HL-60 (cell line): ENCODE measurements at regions not wholly inside any gene's neighbourhood (a gene's known extent, or its start where the extent isn't known, plus 50 kb on each side); places are given as distances from the start of the nearest gene placed in this dataset.

Experiments used
- DNase-seq, 2 experiments: peaks; one replicate each; pipeline ENCODE4 v3.0.0-alpha.2; 2010 to 2020; ENCODE audit warnings: low read depth in 1 of 2, low spot score in 1 of 2
- H3K27ac ChIP-seq: fragments of 250-450 bp; sonication (Bioruptor Pico); replicated peaks from 2 replicates; pipeline ENCODE4 v1.5.1; 2020; ENCODE audit warnings: mild to moderate bottlenecking, moderate library complexity
- H3K27me3 ChIP-seq: fragments of 250-450 bp; sonication (Bioruptor Pico); 2 replicates; pipeline ENCODE4 v1.5.1; 2021; ENCODE audit warnings: mild to moderate bottlenecking, moderate library complexity; ENCODE audit not compliant: insufficient read depth, poor library complexity, severe bottlenecking
- H3K4me3 ChIP-seq: replicated peaks from 2 replicates; pipeline ENCODE4 v1.5.1; 2011; ENCODE audit warnings: mild to moderate bottlenecking, control low read depth, low read length; ENCODE audit not compliant: insufficient read depth
- CTCF ChIP-seq: IDR thresholded peaks from one replicate; pipeline ENCODE4 v1.5.1; 2011; ENCODE audit warnings: low read length, control low read depth, inconsistent platforms; ENCODE audit not compliant: insufficient read depth
- GABPA ChIP-seq: IDR thresholded peaks from 2 replicates; pipeline ENCODE4 v1.6.1; 2012; ENCODE audit warnings: low read depth
- POLR2AphosphoS5 ChIP-seq: IDR thresholded peaks from 2 replicates; pipeline ENCODE4 v1.6.1; 2012; ENCODE audit warnings: low read depth
- REST ChIP-seq: IDR thresholded peaks from 2 replicates; pipeline ENCODE4 v1.6.1; 2012; ENCODE audit warnings: low read depth; ENCODE audit not compliant: insufficient replicate concordance
- SPI1 ChIP-seq: IDR thresholded peaks from 2 replicates; pipeline ENCODE4 v1.6.1; 2012; ENCODE audit warnings: low read depth, mild to moderate bottlenecking, borderline replicate concordance

GRCh38 chr16:60582528-60582927 is 1453.7 kb downstream of the CDH8 start:
- H3K27me3 ChIP-seq = no peaks in the 10 kb centered on the region
- H3K4me3 ChIP-seq = no peak overlapping the region
- DNase-seq = no peak

GRCh38 chr16:60566901-60567300 is 1469.3 kb downstream of the CDH8 start:
- TF ChIP-seq SPI1 (no peak), GABPA (no peak), REST (no peak), CTCF (no peak), POLR2AphosphoS5 (no peak)
- no peaks in the 10 kb centered on the region for H3K27me3 ChIP-seq
- no peak overlapping the region for H3K4me3 ChIP-seq
- no peak overlapping the region for H3K27ac ChIP-seq
- no peak for DNase-seq

More at GRCh38 chr16:60582528-60582927, 1453.7 kb downstream of the CDH8 start:
- no peak overlapping the region for H3K27ac ChIP-seq
- no peak for TF ChIP-seq GABPA
- no peak for TF ChIP-seq POLR2AphosphoS5
- no peak for TF ChIP-seq CTCF
- no peak for TF ChIP-seq REST
- TF ChIP-seq SPI1 = no peak

GRCh38 chr16:60564588-60564987 is 1471.7 kb downstream of the CDH8 start:
- Histone ChIP-seq H3K4me3 (no peak overlapping the region), H3K27me3 (no peaks in the 10 kb centered on the region), H3K27ac (no peak overlapping the region)
- no peak for DNase-seq
- TF ChIP-seq CTCF (no peak), GABPA (no peak), POLR2AphosphoS5 (no peak), REST (no peak), SPI1 (no peak)
